Ascending aorta (tissue), 2 donors: ENCODE measurements at regions not wholly inside any gene's neighbourhood (a gene's known extent, or its start where the extent isn't known, plus 50 kb on each side); places are given as distances from the start of the nearest gene placed in this dataset.
"Not testable (repeated sequence)": the region's sequence is repeated elsewhere in the genome, so short reads cannot be mapped to it uniquely, and the experiment has no call there.

Experiments
- DNase-seq, 2 donors: peaks; one replicate each; pipeline ENCODE4 v3.0.0-alpha.2; 2019; ENCODE audit warnings: low spot score in 2 of 2
- H3K27ac ChIP-seq, 2 donors: fragments of 200-600 bp; sonication (generic); one replicate each; pipeline ENCODE4 v1.5.1; 2016 to 2017; ENCODE audit warnings: mild to moderate bottlenecking in 1 of 2
- H3K27me3 ChIP-seq: fragments of 200-600 bp; sonication (generic); one replicate; pipeline ENCODE4 v1.5.1; 2017
- H3K36me3 ChIP-seq, 2 donors: fragments of 200-600 bp; sonication (generic); one replicate each; pipeline ENCODE4 v1.5.1; 2016
- H3K4me1 ChIP-seq, 2 donors: fragments of 200-600 bp; sonication (generic); one replicate each; pipeline ENCODE4 v1.5.1; 2016 to 2017; ENCODE audit warnings: mild to moderate bottlenecking in 1 of 2
- H3K4me3 ChIP-seq, 2 donors: fragments of 200-600 bp; sonication (generic); one replicate each; pipeline ENCODE4 v1.5.1; 2016 to 2017; ENCODE audit warnings: mild to moderate bottlenecking in 1 of 2
- H3K9me3 ChIP-seq, 2 donors: fragments of 200-600 bp; sonication (generic); one replicate each; pipeline ENCODE4 v1.5.1; 2016
- intact Hi-C: fragments of 100-400 bp; cut with DNase I; formaldehyde crosslinking; loops from one replicate; pipeline ENCODE4 v1.15.1; 2023
- TF ChIP-seq, protein P1 (sequence below), 3 experiments: fragments of 200-600 bp in 2 of 3; fragments of 450-650 bp in 1 of 3; sonication (generic) in 2 of 3; IDR thresholded peaks; one replicate each; pipeline ENCODE4 v1.5.1; 2016 to 2019; ENCODE audit warnings: antibody characterized with exemption in 3 of 3, mild to moderate bottlenecking in 1 of 3, moderate library complexity in 1 of 3

DNA sequence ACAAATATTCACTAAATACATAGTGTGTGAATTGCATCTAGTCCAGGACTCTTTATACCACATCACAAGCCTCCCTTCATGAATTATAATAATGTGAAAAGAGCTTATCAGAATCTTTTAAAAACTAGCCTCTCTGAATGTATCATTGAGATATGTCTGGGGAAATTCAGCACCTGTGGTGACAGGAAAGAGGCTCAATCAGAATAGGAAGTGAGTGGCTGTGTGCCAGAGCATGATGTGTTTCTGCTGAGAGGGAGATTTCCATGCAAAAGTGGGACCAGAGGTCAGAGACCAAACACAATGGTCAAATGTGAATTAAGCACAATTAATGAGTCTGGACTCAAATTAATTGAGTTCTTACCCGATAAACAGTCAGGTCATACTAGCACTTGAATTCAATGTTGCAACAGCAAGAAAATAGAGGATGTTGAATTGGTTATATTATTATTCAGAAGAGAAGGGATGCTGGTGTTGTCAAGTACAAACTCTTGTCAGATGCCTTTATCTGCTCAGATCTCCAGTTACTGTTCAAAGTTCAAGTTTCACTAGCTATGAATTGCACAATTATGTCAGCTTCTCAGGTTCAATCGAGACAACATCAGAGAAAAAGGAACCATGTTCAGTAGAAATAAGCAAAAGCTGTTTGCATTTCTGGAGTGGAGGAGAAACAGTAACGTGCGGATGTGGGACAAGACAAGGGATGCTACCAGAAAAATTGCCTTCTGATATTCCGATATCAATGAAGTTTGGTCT, 226.2 kb downstream of the ZNF326 start:
- Histone ChIP-seq H3K4me3 (no peak overlapping the region), H3K27ac (no peak overlapping the region), H3K27me3 (no peaks in the 10 kb centered on the region), H3K9me3 (no peaks in the 10 kb centered on the region), H3K4me1 (no peaks in the 10 kb centered on the region), H3K36me3 (no peaks in the 10 kb centered on the region)
- TF ChIP-seq, protein P1, sequence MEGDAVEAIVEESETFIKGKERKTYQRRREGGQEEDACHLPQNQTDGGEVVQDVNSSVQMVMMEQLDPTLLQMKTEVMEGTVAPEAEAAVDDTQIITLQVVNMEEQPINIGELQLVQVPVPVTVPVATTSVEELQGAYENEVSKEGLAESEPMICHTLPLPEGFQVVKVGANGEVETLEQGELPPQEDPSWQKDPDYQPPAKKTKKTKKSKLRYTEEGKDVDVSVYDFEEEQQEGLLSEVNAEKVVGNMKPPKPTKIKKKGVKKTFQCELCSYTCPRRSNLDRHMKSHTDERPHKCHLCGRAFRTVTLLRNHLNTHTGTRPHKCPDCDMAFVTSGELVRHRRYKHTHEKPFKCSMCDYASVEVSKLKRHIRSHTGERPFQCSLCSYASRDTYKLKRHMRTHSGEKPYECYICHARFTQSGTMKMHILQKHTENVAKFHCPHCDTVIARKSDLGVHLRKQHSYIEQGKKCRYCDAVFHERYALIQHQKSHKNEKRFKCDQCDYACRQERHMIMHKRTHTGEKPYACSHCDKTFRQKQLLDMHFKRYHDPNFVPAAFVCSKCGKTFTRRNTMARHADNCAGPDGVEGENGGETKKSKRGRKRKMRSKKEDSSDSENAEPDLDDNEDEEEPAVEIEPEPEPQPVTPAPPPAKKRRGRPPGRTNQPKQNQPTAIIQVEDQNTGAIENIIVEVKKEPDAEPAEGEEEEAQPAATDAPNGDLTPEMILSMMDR (IDR thresholded peaks at IDR 0.05) = no peak
- DNase-seq = no peak
- intact Hi-C loops = no loop called here

DNA sequence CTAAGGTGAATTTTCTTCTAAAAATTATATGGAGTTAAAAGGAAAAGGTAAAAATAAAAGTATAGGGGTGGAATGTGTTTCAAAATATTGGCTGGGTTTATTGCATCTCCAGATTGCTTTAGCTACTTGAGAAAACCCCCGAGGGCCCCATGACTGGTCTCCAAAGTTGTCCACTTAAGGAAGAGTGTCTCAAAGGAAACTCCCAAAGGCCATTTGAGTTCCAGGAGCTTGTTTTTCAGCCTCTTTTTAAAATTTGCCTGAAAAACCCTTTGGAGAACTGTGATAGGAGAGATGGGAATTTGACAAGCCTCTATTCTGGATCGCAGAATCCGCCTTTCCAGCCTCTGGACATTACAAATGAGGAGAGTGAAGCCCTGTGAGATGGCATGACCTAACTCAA, 225.6 kb downstream of the ZNF326 start:
- no peaks in the 10 kb centered on the region for H3K9me3 ChIP-seq
- intact Hi-C loops = no loop called here
- TF ChIP-seq, protein P1 (IDR thresholded peaks at IDR 0.05) = no peak
- H3K27ac ChIP-seq = no peak overlapping the region
- no peak overlapping the region for H3K4me3 ChIP-seq
- DNase-seq = no peak
- no peaks in the 10 kb centered on the region for H3K27me3 ChIP-seq
- H3K4me1 ChIP-seq = no peaks in the 10 kb centered on the region
- no peaks in the 10 kb centered on the region for H3K36me3 ChIP-seq

DNA sequence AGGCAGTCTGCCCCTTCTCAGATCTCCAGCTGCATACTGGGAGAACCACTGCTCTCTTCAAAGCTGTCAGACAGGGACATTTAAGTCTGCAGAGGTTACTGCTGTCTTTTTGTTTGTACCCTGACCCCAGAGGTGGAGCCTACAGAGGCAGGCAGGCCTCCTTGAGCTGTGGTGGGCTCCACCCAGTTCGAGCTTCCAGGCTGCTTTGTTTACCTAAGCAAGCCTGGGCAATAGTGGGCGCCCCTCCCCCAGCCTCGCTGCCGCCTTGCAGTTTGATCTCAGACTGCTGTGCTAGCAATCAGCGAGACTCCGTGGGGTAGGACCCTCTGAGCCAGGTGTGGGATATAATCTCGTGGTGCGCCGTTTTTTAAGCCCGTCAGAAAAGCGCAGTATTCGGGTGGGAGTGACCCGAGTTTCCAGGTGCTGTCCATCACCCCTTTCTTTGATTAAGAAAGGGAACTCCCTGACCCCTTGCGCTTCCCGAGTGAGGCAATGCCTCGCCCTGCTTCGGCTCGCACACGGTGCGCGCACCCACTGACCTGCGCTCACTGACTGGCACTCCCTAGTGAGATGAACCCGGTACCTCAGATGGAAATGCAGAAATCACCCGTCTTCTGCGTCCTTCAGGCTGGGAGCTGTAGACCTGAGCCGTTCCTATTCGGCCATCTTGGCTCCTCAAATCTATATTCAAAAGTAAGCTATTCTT, 224.4 kb downstream of the ZNF326 start:
- H3K36me3 ChIP-seq, H3K4me1 ChIP-seq, H3K27me3 ChIP-seq, H3K27ac ChIP-seq, H3K9me3 ChIP-seq, DNase-seq, intact Hi-C loops, H3K4me3 ChIP-seq: not testable (repeated sequence)

DNA sequence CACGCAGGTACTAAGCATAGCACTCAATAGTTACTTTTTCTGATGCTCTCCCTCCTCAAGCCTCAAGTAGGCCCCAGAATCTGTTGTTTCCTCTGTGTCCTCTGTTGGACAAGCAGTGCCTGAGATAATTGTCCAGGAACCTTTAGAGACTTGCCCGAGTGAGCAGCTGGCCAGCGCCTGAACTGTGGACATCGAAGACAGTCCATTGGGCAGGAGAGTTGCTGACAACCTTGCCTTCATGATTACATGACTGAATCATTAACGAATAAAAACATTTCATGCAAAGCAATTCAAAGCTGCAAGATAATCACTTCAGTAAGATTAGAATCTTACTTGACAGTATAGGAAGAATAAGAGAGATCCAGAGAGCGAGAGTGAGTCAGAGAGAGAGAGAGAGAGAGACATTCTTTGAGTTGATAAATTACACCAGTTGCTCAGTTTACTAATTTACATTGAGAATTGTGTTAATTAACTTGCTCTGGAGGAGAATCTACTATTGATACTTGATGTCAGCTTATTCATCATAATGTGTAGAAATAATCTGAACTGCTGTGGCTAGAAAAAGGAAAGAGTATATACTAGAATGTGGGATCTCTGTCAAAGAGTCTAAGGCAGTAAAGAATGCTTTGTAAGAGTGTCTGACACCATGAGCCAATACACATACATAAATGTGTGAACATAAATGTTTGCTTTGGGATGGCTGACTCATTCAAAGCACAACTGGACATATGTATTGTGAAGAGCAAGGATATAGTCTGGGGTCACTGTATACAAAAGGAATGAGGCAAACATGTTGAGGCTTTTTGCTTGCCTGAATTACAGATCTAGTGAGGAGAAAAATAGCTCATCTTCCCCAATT, 216.0 kb downstream of the ZNF326 start:
- Histone ChIP-seq H3K27ac (no peak overlapping the region), H3K9me3 (no peaks in the 10 kb centered on the region), H3K36me3 (no peaks in the 10 kb centered on the region), H3K4me3 (no peak overlapping the region), H3K27me3 (no peaks in the 10 kb centered on the region), H3K4me1 (no peaks in the 10 kb centered on the region)
- TF ChIP-seq, protein P1 (IDR thresholded peaks at IDR 0.05) = no peak
- intact Hi-C loops = no loop called here
- no peak for DNase-seq

DNA sequence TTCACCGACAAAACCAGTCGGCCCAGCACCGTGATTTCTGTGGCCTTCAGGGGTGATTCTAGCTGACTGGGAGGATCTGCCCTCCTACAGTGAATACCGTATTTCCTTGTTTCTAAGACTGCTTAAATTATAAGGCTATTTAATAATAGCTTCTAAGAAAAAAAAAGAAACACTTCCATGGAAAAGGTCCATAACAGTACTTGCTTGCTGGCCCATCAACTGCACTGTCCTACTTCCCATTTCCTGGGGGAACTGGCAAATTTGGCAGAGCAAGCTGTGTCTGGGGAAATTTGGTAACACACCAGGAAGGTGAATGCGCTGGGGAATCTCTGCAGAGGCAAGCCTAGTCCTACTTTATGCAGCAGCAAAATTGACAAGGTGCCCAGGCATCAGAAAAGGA, 214.0 kb downstream of the ZNF326 start:
- TF ChIP-seq, protein P1 (IDR thresholded peaks at IDR 0.05) = no peak
- no peak overlapping the region for H3K27ac ChIP-seq
- H3K36me3 ChIP-seq = no peaks in the 10 kb centered on the region
- no peaks in the 10 kb centered on the region for H3K27me3 ChIP-seq
- H3K9me3 ChIP-seq = no peaks in the 10 kb centered on the region
- H3K4me3 ChIP-seq = no peak overlapping the region
- H3K4me1 ChIP-seq = no peaks in the 10 kb centered on the region
- DNase-seq = no peak
- intact Hi-C loops = no loop called here

DNA sequence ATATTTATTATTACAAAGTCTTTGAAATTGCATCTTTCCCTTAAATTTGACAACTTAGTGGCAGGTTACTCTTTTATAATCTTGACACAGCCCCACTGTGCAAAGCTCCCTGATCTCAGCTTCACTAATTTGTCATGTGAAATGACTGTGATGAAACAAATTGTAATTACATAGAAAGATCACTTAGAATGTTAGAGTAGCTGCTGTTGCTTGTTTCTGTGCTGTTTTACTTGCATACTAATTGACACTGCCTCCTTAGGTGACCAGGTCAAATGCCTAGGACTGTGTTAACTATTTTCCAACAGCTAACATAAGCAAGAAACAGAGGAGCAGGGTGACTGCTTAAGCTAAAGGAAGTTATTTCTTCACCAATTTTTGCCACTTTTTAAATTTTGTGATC, 211.3 kb downstream of the ZNF326 start:
- H3K27me3 ChIP-seq = no peaks in the 10 kb centered on the region
- intact Hi-C loops = no loop called here
- no peaks in the 10 kb centered on the region for H3K9me3 ChIP-seq
- H3K27ac ChIP-seq = no peak overlapping the region
- TF ChIP-seq, protein P1 (IDR thresholded peaks at IDR 0.05) = no peak
- no peaks in the 10 kb centered on the region for H3K36me3 ChIP-seq
- no peak for DNase-seq
- H3K4me1 ChIP-seq = no peaks in the 10 kb centered on the region
- no peak overlapping the region for H3K4me3 ChIP-seq
